ENCODE measurements at regions not wholly inside any gene's neighbourhood (a gene's known extent, or its start where the extent isn't known, plus 50 kb on each side); places are given as distances from the start of the nearest gene placed in this dataset.

- ATAC-seq (no peak), DNase-seq (ENCODE audit: low read depth, low spot score) (no peak)
- ChIA-PET POLR2A (no interaction called here), CTCF (no interaction called here)
- TF ChIP-seq CTCF (IDR thresholded peaks at IDR 0.05) (no peak), SIN3A (IDR thresholded peaks at IDR 0.05; ENCODE audit: borderline replicate concordance, insufficient read depth, low read depth, low read length) (no peak), TCF7L2 (IDR thresholded peaks at IDR 0.05; ENCODE audit: low read depth, low read length) (no peak)
- TF ChIP-seq, protein P1, sequence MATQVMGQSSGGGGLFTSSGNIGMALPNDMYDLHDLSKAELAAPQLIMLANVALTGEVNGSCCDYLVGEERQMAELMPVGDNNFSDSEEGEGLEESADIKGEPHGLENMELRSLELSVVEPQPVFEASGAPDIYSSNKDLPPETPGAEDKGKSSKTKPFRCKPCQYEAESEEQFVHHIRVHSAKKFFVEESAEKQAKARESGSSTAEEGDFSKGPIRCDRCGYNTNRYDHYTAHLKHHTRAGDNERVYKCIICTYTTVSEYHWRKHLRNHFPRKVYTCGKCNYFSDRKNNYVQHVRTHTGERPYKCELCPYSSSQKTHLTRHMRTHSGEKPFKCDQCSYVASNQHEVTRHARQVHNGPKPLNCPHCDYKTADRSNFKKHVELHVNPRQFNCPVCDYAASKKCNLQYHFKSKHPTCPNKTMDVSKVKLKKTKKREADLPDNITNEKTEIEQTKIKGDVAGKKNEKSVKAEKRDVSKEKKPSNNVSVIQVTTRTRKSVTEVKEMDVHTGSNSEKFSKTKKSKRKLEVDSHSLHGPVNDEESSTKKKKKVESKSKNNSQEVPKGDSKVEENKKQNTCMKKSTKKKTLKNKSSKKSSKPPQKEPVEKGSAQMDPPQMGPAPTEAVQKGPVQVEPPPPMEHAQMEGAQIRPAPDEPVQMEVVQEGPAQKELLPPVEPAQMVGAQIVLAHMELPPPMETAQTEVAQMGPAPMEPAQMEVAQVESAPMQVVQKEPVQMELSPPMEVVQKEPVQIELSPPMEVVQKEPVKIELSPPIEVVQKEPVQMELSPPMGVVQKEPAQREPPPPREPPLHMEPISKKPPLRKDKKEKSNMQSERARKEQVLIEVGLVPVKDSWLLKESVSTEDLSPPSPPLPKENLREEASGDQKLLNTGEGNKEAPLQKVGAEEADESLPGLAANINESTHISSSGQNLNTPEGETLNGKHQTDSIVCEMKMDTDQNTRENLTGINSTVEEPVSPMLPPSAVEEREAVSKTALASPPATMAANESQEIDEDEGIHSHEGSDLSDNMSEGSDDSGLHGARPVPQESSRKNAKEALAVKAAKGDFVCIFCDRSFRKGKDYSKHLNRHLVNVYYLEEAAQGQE (IDR thresholded peaks at IDR 0.05; ENCODE audit: insufficient read depth in 1 of 2, low read depth in 2 of 2, low read length in 1 of 2) = no peak
- Histone ChIP-seq H3K9me3 (ENCODE audit: control insufficient read depth, insufficient read depth, low read depth, low read length) (no peaks in the 10 kb centered on the region), H3K27ac (ENCODE audit: low read length) (no peak overlapping the region), H3K4me3 (ENCODE audit: low read depth in 2 of 2, low read length in 2 of 2) (no peak overlapping the region), H3K36me3 (ENCODE audit: control insufficient read depth, insufficient read depth, low read length) (no peaks in the 10 kb centered on the region), H3K27me3 (ENCODE audit: control insufficient read depth, insufficient read depth, low read length) (no peaks in the 10 kb centered on the region), H3K4me1 (ENCODE audit: control insufficient read depth, insufficient read depth, low read length) (no peaks in the 10 kb centered on the region)
- intact Hi-C loops (cut with micrococcal nuclease; ENCODE audit: unreplicated experiment) (no loop called here), in situ Hi-C loops (cut with HindIII; ENCODE audit: low pct_unique_long_range_greater_than_20kb, low sequenced_read_pairs) (no loop called here)
- no TSS peak for BruUV-seq (replicated peaks)
These were observed 212.6 kb upstream of the LCORL start for GRCh38 chr4:18234108-18234507.

DNA sequence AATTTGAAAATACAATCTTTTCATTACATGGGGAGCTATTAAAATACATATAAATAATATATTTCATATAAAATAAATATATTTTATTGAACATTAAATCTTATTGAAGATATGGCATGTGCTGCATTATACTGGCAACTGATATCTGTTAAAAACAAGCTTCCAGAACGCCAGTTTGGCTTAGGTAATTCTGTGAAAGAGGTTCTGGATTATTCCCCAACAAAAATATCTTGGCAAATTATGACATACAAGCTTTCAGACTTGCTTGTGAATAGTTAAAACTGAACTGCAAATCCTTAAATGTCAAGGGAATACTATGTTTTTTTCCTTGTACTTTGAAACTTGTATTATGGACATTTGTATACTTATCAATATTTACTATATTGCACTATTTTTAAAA is 210.2 kb upstream of the LCORL start:
- DNase-seq (ENCODE audit: low read depth, low spot score) (no peak), ATAC-seq (no peak)
- H3K27ac ChIP-seq (ENCODE audit: low read length) = no peak overlapping the region
- H3K9me3 ChIP-seq (ENCODE audit: control insufficient read depth, insufficient read depth, low read depth, low read length) = no peaks in the 10 kb centered on the region
- H3K4me1 ChIP-seq (ENCODE audit: control insufficient read depth, insufficient read depth, low read length) = no peaks in the 10 kb centered on the region
- no TSS peak for BruUV-seq (replicated peaks)
- no peak overlapping the region for H3K4me3 ChIP-seq (ENCODE audit: low read depth in 2 of 2, low read length in 2 of 2)
- in situ Hi-C loops (cut with HindIII; ENCODE audit: low pct_unique_long_range_greater_than_20kb, low sequenced_read_pairs) = no loop called here
- no peaks in the 10 kb centered on the region for H3K36me3 ChIP-seq (ENCODE audit: control insufficient read depth, insufficient read depth, low read length)
- intact Hi-C loops (cut with micrococcal nuclease; ENCODE audit: unreplicated experiment) = no loop called here
- POLR2A ChIA-PET = no interaction called here
- H3K27me3 ChIP-seq (ENCODE audit: control insufficient read depth, insufficient read depth, low read length) = no peaks in the 10 kb centered on the region
- TF ChIP-seq, protein P1 (IDR thresholded peaks at IDR 0.05; ENCODE audit: insufficient read depth in 1 of 2, low read depth in 2 of 2, low read length in 1 of 2) = no peak
- TF ChIP-seq SIN3A (IDR thresholded peaks at IDR 0.05; ENCODE audit: borderline replicate concordance, insufficient read depth, low read depth, low read length) = no peak
- TF ChIP-seq POLR2AphosphoS5 (IDR thresholded peaks at IDR 0.05; ENCODE audit: low read depth, low read length) = no peak
- no peak for TF ChIP-seq CTCF (IDR thresholded peaks at IDR 0.05)
- no peak for TF ChIP-seq TCF7L2 (IDR thresholded peaks at IDR 0.05; ENCODE audit: low read depth, low read length)
- CTCF ChIA-PET = no interaction called here

All from Panc1 (cell line).